ENCODE measurements at regions not wholly inside any gene's neighbourhood (a gene's known extent, or its start where the extent isn't known, plus 50 kb on each side); places are given as distances from the start of the nearest gene placed in this dataset.

DNA sequence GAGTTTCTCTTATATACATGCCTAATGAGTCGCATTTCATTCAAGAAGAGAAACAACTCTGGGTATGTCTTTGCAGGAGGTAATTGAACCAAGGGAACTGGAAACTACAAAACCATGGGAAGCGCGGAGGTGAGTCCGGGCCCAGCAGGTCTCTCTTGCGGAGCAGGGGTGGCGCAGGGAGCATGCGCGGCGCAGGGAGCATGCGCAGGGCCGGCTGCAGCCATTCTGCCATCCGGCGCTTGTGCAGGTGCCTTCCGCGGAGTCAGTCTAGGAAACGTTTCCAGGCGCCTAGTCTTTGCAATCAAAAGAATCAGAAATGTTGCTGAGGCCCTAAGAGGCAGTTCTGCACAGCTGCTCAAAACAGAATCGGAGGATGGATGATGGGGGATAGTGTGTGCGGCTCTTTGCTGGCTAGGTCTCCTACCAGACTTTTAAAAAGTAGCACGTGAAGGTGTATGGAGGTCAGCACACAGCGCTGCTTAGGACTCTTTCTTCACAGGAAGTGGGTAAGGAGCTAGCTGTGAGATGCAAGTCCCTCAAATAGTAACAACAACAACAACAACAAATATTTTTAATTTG, 433.8 kb upstream of the FAT1 start:
- TF ChIP-seq GATA2 (IDR thresholded peaks at IDR 0.05; ENCODE audit: low read depth, low read length) (no peak), GATA3 (IDR thresholded peaks at IDR 0.05; ENCODE audit: low read depth, low read length) (no peak)
